Aorta (tissue), 5 donors: ENCODE measurements at regions not wholly inside any gene's neighbourhood (a gene's known extent, or its start where the extent isn't known, plus 50 kb on each side); places are given as distances from the start of the nearest gene placed in this dataset.

Experiments
- ATAC-seq: fragments of 200-7000 bp; cut with Tn5 transposase; one replicate; pipeline ENCODE4 v1.9.1; 2022; ENCODE audit warnings: moderate library complexity; ENCODE audit not compliant: low FRiP score
- DNase-seq, 2 donors: peaks; one replicate each; pipeline ENCODE4 v3.0.0-alpha.2; 2020
- H3K27ac ChIP-seq, 2 donors: one replicate each; pipeline ENCODE4 v1.5.1; 2013; ENCODE audit warnings: low read length in 2 of 2, mild to moderate bottlenecking in 2 of 2, moderate library complexity in 2 of 2, control low read depth in 1 of 2, inconsistent platforms in 1 of 2, low read depth in 1 of 2
- H3K27me3 ChIP-seq, 2 donors: one replicate each; pipeline ENCODE4 v1.6.1; 2013; ENCODE audit warnings: control low read depth in 1 of 2, low read length in 1 of 2, mild to moderate bottlenecking in 1 of 2, moderate library complexity in 1 of 2; ENCODE audit not compliant: insufficient read depth in 2 of 2, control insufficient read depth in 1 of 2
- H3K36me3 ChIP-seq, 2 donors: one replicate each; pipeline ENCODE4 v1.6.1; 2013; ENCODE audit warnings: control low read depth in 1 of 2, low read length in 1 of 2, mild to moderate bottlenecking in 1 of 2; ENCODE audit not compliant: insufficient read depth in 2 of 2, control insufficient read depth in 1 of 2
- H3K4me1 ChIP-seq, 2 donors: one replicate each; pipeline ENCODE4 v1.6.1; 2013; ENCODE audit warnings: low read length in 2 of 2, control low read depth in 1 of 2, mild to moderate bottlenecking in 1 of 2, moderate library complexity in 1 of 2; ENCODE audit not compliant: insufficient read depth in 2 of 2, control insufficient read depth in 1 of 2
- H3K4me3 ChIP-seq, 2 donors: one replicate each; pipeline ENCODE4 v1.5.1; 2013; ENCODE audit warnings: low read length in 2 of 2, control low read depth in 1 of 2, mild to moderate bottlenecking in 1 of 2
- H3K9me3 ChIP-seq: one replicate; pipeline ENCODE4 v1.6.1; 2013; ENCODE audit warnings: mild to moderate bottlenecking, low read length; ENCODE audit not compliant: control insufficient read depth
- WGBS, 2 donors: extraction: QIAGEN DNeasy Blood & Tissue Kit; methylation state at CpG; one replicate each; pipeline ENCODE4 v1.1.7; 2013; 5-methylcytosine and 5-hydroxymethylcytosine counted together
- intact Hi-C, 2 donors: fragments of 100-400 bp; cut with DNase I; formaldehyde crosslinking; loops; one replicate each; pipeline versions ENCODE4 v1.14.2 to v1.15.0; 2022
- donor health status: healthy with polysubstance abuse.
- donor health status: Bipolar disorder and iron deficiency.
- donor health status: DM: no; HTN: no; CAD: no.
- donor health status: DM: no; HTN: no; CAD: no.
- donor health status: DM: yes; HTN: yes; CAD: no.

DNA sequence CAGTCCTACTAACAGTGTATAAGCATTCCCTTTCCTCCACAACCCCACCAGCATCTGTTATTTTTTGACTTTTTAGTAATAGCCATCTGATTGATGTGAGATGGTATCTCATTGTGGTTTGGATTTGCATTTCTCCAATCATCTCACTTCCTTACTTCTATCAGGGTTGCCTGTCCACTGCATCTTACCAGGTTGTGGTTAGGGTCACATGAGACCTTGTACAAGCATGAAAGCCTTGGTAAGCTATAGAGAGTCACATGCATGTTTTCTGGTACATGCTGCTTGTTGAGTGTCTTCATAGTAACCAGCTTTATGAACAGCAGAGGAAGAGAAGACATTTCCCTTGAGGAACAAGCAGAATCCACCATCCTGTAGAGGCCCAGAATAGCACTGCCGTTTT is 102.9 kb upstream of the PAX6 start:
- H3K36me3 ChIP-seq = no peaks in the 10 kb centered on the region
- DNase-seq (no peak), ATAC-seq (no peak)
- no peaks in the 10 kb centered on the region for H3K27me3 ChIP-seq
- H3K4me3 ChIP-seq = no peak overlapping the region
- H3K27ac ChIP-seq = no peak overlapping the region
- no peaks in the 10 kb centered on the region for H3K9me3 ChIP-seq
- H3K4me1 ChIP-seq = no peaks in the 10 kb centered on the region
- 75 to 83% methylated on average over 1 of the region's 1 CpG for WGBS, 2 donors
- intact Hi-C loops = no loop called here

DNA sequence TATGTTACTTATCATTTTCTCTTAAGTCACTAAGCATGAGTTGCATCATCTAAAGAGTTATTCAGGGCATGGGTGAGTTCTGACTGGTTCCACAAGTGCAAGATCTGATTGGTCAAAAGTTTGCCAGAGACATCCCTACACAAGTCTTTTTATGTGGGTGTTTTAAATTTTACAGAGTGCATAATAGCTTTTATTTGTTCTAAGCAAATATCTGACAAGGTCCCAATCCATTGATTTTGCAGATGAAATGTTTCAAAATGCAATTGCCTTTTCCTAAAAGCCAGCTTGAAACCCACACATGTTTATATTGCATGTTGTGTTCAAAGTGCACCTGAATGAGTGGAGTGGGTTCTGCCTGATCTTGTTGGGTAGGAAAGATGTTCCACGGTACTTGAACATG is 101.7 kb upstream of the PAX6 start:
- no peak overlapping the region for H3K27ac ChIP-seq
- WGBS, 2 donors = 74 to 89% methylated on average over 1 of the region's 1 CpG
- H3K4me3 ChIP-seq = no peak overlapping the region
- DNase-seq (no peak), ATAC-seq (no peak)
- no peaks in the 10 kb centered on the region for H3K27me3 ChIP-seq
- intact Hi-C loops = no loop called here
- no peaks in the 10 kb centered on the region for H3K9me3 ChIP-seq
- H3K36me3 ChIP-seq = no peaks in the 10 kb centered on the region
- no peaks in the 10 kb centered on the region for H3K4me1 ChIP-seq

DNA sequence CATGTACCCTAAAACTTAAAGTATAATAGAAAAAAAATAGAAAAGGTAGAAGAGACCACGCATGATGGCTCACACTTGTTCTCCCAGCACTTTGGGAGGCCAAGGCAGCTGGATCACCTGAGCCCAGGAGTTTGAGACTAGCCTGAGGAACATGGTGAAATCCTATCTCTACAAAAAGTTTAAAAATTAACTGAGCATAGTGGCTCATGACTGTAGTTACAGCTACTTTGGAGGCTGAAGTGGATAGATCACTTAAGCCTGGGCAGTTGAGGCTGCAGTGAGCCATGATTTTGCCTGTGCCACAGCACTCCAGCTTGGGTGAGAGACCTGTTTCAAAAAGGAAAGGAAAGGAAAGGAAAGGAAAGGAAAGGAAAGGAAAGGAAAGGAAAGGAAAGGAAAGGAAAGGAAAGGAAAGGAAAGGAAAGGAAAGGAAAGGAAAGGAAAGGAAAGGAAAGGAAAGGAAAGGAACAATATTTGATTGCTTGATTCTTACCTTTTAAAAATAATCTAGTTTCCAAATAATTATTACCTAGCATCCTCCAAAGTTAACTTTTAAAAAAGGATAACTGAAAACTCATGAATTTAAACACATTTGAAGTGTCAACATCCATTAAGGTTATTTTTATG is 99.9 kb upstream of the PAX6 start:
- intact Hi-C loops = no loop called here
- Histone ChIP-seq H3K4me1 (no peaks in the 10 kb centered on the region), H3K27ac (no peak overlapping the region), H3K4me3 (no peak overlapping the region), H3K9me3 (peaks cover 2% of the 10 kb centered on the region), H3K36me3 (no peaks in the 10 kb centered on the region), H3K27me3 (no peaks in the 10 kb centered on the region)
- WGBS, 2 donors = 89 to 90% methylated on average over 1 of the region's 1 CpG
- ATAC-seq (no peak), DNase-seq (no peak)

DNA sequence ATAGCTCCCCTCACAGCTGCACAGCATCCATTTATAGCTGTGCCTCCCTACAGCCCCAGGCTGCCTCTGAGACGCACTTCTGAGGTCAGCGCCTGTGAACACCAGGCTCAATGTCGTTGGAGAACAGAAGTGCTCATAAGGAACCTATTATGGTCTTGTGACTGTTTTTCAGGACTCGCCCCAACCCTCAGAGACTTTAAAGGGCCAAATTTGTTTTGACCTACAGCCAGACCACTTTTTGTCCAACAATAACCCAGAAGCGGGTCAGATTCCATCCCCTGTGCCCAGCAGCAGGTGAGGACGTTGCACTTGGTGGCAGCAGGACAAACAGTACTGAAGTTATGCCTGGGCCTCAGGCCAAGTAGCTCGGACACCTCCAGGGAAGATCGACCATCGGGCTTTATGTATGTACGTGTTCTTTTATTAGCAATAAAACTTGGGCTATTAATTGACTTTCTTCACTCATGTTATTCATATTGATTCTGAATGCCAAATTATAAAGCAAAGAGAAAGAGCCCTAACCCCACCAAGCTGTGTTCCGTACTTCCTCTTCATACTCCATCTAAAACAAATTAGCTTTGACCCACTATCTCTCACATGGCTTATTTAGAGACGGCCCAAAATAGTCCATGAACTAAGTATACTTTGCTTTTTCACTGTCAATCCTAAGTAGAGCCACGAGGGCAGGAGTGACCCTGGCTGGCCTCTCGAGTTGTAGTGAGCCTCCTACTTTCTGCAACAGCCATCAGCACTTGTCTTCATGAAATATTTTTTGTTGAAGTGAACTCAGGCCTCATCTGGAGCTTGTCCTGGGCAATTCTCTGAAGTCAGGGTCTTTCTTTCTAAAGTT is 92.3 kb upstream of the PAX6 start:
- Histone ChIP-seq H3K27ac (no peak overlapping the region), H3K4me1 (no peaks in the 10 kb centered on the region), H3K36me3 (no peaks in the 10 kb centered on the region), H3K27me3 (no peaks in the 10 kb centered on the region), H3K9me3 (peaks cover 3% of the 10 kb centered on the region), H3K4me3 (no peak overlapping the region)
- 23 to 27% methylated on average over 14 of the region's 14 CpGs for WGBS, 2 donors
- ATAC-seq (no peak), DNase-seq (no peak)
- intact Hi-C loops = no loop called here

DNA sequence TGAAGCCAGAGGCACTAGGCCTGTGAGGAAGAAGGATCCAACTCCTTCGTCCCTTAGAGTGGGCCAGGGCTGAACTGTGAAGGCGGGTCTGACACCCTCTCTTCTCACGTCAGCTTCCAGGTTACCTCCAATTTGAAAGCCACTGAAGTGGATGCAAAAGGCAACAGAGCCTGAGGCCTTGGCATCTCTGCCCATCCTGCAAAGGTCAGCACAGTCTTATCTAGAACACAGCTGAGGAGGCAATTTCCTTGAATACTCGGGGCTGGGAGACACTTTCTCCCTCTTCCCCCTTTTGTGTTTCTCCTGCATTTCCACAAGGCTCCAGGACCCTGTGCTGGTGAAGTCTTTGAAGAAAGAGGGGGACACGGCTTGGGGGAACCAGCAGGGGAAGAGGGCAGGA is 91.6 kb upstream of the PAX6 start:
- DNase-seq (no peak), ATAC-seq (no peak)
- intact Hi-C loops = no loop called here
- Histone ChIP-seq H3K27me3 (no peaks in the 10 kb centered on the region), H3K4me1 (no peaks in the 10 kb centered on the region), H3K36me3 (no peaks in the 10 kb centered on the region), H3K27ac (no peak overlapping the region), H3K4me3 (no peak overlapping the region), H3K9me3 (peaks cover 3% of the 10 kb centered on the region)
- 77 to 79% methylated on average over 5 of the region's 5 CpGs for WGBS, 2 donors

DNA sequence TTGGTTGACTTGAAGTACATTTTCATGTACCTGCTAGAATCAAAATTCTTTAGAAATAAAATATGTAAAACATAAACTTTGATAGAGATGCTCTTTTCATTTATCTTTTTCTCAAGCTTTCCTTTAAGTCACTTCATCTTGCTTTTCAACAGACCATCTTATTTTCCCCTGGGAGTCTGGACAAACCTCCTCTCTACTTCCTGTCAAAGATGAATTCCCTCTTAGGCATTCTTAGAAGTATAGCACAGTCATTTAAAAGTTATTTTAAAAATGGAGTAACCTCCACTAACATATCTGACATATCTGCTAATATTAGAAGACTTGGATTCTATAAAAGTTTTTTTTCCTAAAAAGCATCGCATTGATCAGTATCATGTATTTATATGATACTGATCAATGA is 84.8 kb upstream of the PAX6 start:
- Histone ChIP-seq H3K9me3 (peaks cover 2% of the 10 kb centered on the region), H3K4me3 (no peak overlapping the region), H3K27me3 (no peaks in the 10 kb centered on the region), H3K4me1 (no peaks in the 10 kb centered on the region), H3K27ac (no peak overlapping the region), H3K36me3 (no peaks in the 10 kb centered on the region)
- intact Hi-C loops = no loop called here
- no peak for DNase-seq
- WGBS, 2 donors = 60 to 64% methylated on average over 1 of the region's 1 CpG
- ATAC-seq = no peak

DNA sequence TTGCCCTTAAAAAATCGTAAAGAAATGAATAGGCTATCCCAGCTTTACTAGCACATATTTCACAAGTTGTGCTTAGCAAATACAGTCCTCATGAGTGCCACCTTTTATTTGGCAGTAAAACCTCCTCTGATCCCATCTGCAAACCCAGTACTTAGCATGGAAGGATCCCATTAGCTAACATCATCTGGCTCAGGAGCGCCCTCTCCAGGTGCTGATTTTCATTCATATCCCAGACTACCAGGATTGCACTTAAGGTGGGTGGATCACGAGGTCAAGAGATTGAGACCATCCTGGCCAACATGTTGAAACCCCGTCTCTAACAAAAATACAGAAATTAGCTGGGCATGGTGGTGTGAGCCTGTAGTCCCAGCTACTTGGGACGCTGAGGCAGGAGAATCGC is 76.1 kb upstream of the PAX6 start:
- no peaks in the 10 kb centered on the region for H3K36me3 ChIP-seq
- no peaks in the 10 kb centered on the region for H3K4me1 ChIP-seq
- DNase-seq = no peak
- H3K4me3 ChIP-seq = no peak overlapping the region
- ATAC-seq = no peak
- 72 to 75% methylated on average over 6 of the region's 6 CpGs for WGBS, 2 donors
- no peaks in the 10 kb centered on the region for H3K27me3 ChIP-seq
- H3K27ac ChIP-seq = no peak overlapping the region
- intact Hi-C loops = no loop called here
- peaks cover 3% of the 10 kb centered on the region for H3K9me3 ChIP-seq

DNA sequence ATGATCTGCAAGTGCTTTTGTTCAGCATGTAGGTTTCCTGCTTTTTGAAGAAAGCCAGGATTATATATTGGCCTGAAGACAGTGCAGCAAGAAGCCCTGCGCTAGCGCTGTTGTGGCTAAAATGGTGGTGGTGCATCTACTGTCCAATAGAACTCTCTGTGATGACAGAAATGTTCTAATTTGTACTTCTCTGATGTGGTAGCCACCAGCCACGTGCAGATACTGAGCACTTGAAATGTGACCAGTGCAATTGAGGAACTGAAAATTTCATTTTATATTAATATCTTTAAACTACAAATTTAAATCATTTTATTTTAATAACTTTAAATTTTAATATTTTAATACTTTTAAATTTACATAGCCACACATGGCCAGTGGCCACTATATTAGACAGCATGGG is 73.0 kb upstream of the PAX6 start:
- Histone ChIP-seq H3K27me3 (no peaks in the 10 kb centered on the region), H3K27ac (no peak overlapping the region), H3K4me3 (no peak overlapping the region), H3K4me1 (no peaks in the 10 kb centered on the region), H3K36me3 (no peaks in the 10 kb centered on the region), H3K9me3 (peaks cover 1% of the 10 kb centered on the region)
- WGBS, 2 donors = 74 to 83% methylated on average over 3 of the region's 3 CpGs
- DNase-seq = no peak
- intact Hi-C loops = no loop called here
- no peak for ATAC-seq

DNA sequence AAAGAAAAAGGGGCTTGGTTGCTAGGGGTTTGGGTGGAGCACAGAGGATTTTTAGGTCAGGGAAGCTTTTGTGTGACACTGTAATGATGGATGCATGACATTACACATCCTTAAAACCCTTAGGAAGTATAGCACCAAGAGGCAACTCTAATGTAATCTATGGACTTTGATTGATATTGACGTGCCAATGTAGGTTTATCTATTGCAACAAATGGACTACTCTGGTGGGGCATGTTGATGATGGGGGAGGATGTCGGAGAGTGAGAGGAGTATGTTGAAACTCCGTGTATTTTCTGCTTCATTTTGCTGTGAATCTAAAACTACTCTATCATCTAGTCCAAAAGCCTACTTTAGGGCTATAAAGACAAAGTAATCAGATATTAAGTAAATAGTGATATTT is 72.3 kb upstream of the PAX6 start:
- Histone ChIP-seq H3K27ac (no peak overlapping the region), H3K4me1 (no peaks in the 10 kb centered on the region), H3K36me3 (no peaks in the 10 kb centered on the region), H3K27me3 (no peaks in the 10 kb centered on the region), H3K4me3 (no peak overlapping the region), H3K9me3 (peaks cover 3% of the 10 kb centered on the region)
- 55 to 60% methylated on average over 3 of the region's 3 CpGs for WGBS, 2 donors
- DNase-seq = no peak
- intact Hi-C loops = no loop called here
- ATAC-seq = no peak
